Osteocyte (in vitro differentiated cells): ENCODE measurements at regions not wholly inside any gene's neighbourhood (a gene's known extent, or its start where the extent isn't known, plus 50 kb on each side); places are given as distances from the start of the nearest gene placed in this dataset.

ENCODE experiments used
- DNase-seq: peaks from one replicate; pipeline ENCODE4 v3.0.0; 2021; ENCODE audit warnings: mixed read lengths; ENCODE audit not compliant: unreplicated experiment; ENCODE audit errors: extremely low spot score
- H3K27ac Mint-ChIP-seq: one replicate; pipeline ENCODE4 v1.8.0; 2021; ENCODE audit warnings: mild to moderate bottlenecking, mixed read lengths; ENCODE audit not compliant: unreplicated experiment
- H3K27me3 Mint-ChIP-seq: one replicate; pipeline ENCODE4 v1.8.0; 2021; ENCODE audit warnings: mixed read lengths; ENCODE audit not compliant: unreplicated experiment
- H3K36me3 Mint-ChIP-seq: one replicate; pipeline ENCODE4 v1.8.0; 2021; ENCODE audit warnings: mixed read lengths; ENCODE audit not compliant: unreplicated experiment
- H3K4me1 Mint-ChIP-seq: one replicate; pipeline ENCODE4 v1.8.0; 2021; ENCODE audit warnings: mixed read lengths; ENCODE audit not compliant: unreplicated experiment
- H3K4me3 Mint-ChIP-seq: one replicate; pipeline ENCODE4 v1.8.0; 2021; ENCODE audit warnings: mild to moderate bottlenecking, moderate library complexity, mixed read lengths; ENCODE audit not compliant: unreplicated experiment
- H3K9me3 Mint-ChIP-seq: one replicate; pipeline ENCODE4 v1.8.0; 2021; ENCODE audit warnings: mixed read lengths; ENCODE audit not compliant: unreplicated experiment
- TF ChIP-seq, protein P1 (sequence below): fragments of 200-600 bp; sonication (generic); IDR thresholded peaks from 2 replicates; pipeline ENCODE4 v1.5.0; 2021; ENCODE audit warnings: antibody characterized with exemption, mild to moderate bottlenecking, moderate library complexity

DNA sequence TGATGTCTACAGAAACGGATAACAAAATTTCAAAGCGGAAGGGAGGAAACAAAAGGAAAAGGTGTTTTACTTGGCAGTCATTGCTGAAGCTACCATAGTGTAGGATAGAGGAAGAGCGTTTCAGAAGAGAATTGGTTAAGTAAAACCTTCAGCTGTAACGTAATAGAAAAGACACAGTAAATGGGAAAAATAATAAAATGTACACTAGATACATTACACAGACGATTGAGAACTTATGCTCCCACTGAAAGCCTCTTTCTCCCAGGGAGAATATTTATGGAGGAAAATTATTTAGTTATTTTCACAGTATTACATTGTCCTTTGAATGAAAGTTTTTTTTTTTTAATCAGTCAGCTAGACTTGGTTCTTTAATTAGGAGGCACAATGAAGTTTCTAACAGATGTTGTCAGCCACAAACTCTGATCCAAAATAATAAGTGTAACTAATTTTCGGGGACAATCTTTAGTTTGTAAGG lies 90.7 kb upstream of the PRDM1 start:
- H3K27me3 Mint-ChIP-seq, result peaks cover 74% of the 10 kb centered on the region
- TF ChIP-seq, protein P1, sequence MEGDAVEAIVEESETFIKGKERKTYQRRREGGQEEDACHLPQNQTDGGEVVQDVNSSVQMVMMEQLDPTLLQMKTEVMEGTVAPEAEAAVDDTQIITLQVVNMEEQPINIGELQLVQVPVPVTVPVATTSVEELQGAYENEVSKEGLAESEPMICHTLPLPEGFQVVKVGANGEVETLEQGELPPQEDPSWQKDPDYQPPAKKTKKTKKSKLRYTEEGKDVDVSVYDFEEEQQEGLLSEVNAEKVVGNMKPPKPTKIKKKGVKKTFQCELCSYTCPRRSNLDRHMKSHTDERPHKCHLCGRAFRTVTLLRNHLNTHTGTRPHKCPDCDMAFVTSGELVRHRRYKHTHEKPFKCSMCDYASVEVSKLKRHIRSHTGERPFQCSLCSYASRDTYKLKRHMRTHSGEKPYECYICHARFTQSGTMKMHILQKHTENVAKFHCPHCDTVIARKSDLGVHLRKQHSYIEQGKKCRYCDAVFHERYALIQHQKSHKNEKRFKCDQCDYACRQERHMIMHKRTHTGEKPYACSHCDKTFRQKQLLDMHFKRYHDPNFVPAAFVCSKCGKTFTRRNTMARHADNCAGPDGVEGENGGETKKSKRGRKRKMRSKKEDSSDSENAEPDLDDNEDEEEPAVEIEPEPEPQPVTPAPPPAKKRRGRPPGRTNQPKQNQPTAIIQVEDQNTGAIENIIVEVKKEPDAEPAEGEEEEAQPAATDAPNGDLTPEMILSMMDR, result no peak
- H3K4me3 Mint-ChIP-seq, result peak overlapping the region; percentile 87
- H3K36me3 Mint-ChIP-seq, result no peaks in the 10 kb centered on the region
- no peaks in the 10 kb centered on the region for H3K9me3 Mint-ChIP-seq
- no peak for DNase-seq
- H3K27ac Mint-ChIP-seq, result peak overlapping the region; percentile 58
- H3K4me1 Mint-ChIP-seq, result peaks cover 24% of the 10 kb centered on the region

DNA sequence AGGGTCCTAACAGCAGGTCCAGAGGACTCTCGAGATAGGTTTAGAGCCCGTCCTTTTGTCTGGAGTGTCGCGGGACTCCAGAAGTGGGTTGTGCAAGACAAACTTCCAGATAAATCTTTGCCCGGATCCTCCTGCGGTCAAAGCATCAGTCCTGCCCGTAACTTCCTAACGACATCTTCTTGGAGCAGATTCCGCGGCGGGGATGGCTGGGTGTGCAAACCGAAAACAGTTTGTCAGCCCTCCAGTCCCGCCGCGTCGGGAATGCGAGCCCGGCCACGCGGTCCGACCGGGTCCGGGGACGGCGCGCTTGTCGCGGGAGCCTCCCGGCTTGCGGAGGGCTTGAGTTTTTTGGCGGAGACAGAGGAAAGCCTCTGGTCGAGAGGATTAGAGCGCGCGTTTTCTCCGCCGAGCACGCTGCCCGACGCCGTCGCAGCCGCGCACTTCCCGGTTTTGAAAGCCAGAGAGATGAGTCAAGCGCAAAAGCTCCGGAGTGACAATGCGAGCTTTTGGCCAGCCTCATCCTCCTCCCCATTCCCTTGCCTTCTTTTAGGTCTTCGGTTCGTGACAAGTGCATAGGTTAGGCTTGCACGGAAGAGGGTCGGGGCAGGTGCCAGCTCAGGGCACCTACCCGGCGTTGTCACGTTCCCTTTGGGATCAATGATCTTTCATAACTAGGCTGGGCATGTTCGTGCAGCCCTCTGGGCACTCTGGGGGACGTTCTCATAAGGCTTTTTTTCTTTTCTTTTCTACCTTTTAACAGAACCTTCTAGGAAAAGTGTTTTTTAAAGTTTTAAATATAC lies 91.3 kb upstream of the PRDM1 start:
- DNase-seq, result no peak
- peaks cover 77% of the 10 kb centered on the region for H3K27me3 Mint-ChIP-seq
- H3K4me1 Mint-ChIP-seq, result peaks cover 24% of the 10 kb centered on the region
- H3K9me3 Mint-ChIP-seq, result no peaks in the 10 kb centered on the region
- TF ChIP-seq, protein P1, result no peak
- H3K4me3 Mint-ChIP-seq, result peak overlapping the region; percentile 87
- H3K36me3 Mint-ChIP-seq, result no peaks in the 10 kb centered on the region
- H3K27ac Mint-ChIP-seq, result peak overlapping the region; percentile 58

DNA sequence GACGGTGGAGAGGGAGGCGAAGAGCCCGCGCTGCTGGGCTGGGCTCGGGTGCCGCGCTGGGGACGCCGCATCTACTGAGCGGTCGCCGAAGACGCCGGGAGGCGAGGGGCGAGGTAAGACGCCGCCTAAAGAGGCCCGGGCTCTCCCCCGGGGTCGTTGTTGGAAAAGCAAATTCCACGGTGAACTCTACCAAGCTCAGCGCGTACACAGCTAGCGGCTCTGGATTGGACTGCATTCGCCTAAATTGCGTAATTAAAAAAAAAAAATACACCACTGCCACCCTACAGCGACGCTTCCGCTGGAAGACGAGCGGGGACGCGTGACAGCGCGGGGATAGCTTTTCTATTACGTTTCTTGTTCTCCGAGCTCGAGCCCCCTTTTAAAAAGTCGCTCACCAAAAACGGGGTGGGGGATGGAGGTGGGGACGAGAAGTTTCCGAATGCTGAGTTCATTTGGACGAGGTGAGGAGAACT lies 92.0 kb upstream of the PRDM1 start:
- peaks cover 24% of the 10 kb centered on the region for H3K4me1 Mint-ChIP-seq
- H3K9me3 Mint-ChIP-seq, result no peaks in the 10 kb centered on the region
- H3K36me3 Mint-ChIP-seq, result no peaks in the 10 kb centered on the region
- peak overlapping the region; percentile 87 for H3K4me3 Mint-ChIP-seq
- no peak for DNase-seq
- TF ChIP-seq, protein P1, result no peak
- peaks cover 81% of the 10 kb centered on the region for H3K27me3 Mint-ChIP-seq
- no peak overlapping the region for H3K27ac Mint-ChIP-seq

DNA sequence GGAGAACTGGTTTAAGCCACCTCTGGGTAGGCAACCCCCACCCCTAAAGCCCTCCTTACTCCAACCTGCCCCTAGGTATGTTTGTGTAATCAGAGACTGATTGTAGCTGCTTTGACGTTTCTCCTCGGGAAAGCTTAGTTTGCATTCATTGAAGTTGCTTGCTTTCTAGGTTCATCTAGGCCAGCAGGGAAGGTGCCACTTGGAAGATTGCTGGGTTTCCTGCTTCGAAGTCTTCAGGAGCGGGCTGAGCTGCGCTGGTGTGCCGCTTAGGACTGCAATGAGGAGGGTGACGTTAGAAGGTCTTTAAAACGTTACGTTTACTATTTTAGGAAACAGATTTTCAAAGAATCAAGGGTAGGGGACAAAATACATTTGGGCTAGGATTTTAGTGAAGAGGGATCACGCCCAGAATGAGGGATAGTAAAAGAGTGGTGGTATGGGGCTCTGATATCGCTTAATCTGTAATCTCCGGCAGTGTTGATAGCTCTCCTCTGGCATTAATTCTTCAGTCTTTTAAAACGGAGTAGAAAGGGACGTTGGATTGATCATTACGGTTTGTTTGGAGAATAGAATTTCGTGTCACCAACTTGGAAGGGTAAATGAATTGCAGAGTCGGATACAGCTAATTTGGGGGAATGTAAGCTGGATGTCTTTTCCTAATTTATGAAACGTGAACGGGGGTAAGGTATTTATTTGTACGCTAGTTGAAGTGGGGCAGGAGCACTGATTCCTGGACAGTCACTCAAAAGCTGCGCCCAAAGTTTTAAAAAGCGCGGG lies 92.6 kb upstream of the PRDM1 start:
- H3K27ac Mint-ChIP-seq, result no peak overlapping the region
- H3K27me3 Mint-ChIP-seq, result peaks cover 86% of the 10 kb centered on the region
- H3K9me3 Mint-ChIP-seq, result no peaks in the 10 kb centered on the region
- H3K4me3 Mint-ChIP-seq, result peak overlapping the region; percentile 87
- no peak for DNase-seq
- H3K36me3 Mint-ChIP-seq, result no peaks in the 10 kb centered on the region
- TF ChIP-seq, protein P1, result no peak
- peaks cover 24% of the 10 kb centered on the region for H3K4me1 Mint-ChIP-seq
